ENCODE measurements at regions not wholly inside any gene's neighbourhood (a gene's known extent, or its start where the extent isn't known, plus 50 kb on each side); places are given as distances from the start of the nearest gene placed in this dataset.

DNA sequence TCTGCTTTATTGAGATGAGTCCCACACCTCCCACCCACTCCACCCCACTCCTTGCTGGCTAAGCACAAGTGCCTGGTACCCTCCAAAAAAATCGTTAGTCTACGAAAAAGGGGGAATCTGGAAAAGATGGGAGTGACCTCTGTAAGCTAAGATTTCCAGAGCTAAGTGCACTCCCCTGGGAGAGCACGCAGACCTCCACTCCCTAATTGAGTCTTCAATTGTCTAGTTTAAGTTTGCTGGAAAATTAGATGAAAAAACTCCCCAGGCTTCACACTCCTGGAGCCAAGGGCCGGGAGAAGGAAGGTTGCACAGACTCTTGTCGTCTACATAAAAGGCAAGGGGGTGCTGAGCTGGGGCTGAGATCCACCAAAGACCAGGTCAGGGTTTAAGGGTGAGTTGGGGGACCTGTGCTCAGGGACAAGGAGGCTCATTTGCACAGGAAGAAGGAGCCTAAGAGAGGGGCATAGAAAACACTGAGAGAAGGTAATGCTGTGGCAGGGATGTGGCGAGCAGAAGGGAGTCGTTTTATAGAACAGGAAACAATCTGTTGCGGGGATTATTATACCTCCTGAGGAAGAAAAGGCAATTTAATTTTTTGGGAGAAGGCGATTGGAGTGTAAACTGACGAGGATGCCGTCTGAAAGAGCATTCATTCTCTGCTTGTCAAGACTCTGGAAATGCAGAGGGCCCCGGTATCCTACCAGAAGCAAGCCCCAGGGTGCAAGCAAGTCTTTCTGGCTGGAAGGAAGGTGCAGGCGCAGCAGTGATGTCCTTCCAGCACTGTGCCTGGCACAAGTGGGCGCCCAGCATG is 126.5 kb upstream of the DLG1 start:
- TF ChIP-seq, protein P1, sequence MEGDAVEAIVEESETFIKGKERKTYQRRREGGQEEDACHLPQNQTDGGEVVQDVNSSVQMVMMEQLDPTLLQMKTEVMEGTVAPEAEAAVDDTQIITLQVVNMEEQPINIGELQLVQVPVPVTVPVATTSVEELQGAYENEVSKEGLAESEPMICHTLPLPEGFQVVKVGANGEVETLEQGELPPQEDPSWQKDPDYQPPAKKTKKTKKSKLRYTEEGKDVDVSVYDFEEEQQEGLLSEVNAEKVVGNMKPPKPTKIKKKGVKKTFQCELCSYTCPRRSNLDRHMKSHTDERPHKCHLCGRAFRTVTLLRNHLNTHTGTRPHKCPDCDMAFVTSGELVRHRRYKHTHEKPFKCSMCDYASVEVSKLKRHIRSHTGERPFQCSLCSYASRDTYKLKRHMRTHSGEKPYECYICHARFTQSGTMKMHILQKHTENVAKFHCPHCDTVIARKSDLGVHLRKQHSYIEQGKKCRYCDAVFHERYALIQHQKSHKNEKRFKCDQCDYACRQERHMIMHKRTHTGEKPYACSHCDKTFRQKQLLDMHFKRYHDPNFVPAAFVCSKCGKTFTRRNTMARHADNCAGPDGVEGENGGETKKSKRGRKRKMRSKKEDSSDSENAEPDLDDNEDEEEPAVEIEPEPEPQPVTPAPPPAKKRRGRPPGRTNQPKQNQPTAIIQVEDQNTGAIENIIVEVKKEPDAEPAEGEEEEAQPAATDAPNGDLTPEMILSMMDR (IDR thresholded peaks at IDR 0.05) = no peak
- ATAC-seq (no peak), DNase-seq (no peak)
- H3K4me3 ChIP-seq = no peak overlapping the region
- H3K36me3 ChIP-seq (ENCODE audit: low read depth) = no peaks in the 10 kb centered on the region
- H3K9me3 ChIP-seq = no peaks in the 10 kb centered on the region
- intact Hi-C loops (cut with DNase I, micrococcal nuclease) = no loop called here
- peaks cover 7% of the 10 kb centered on the region for H3K4me1 ChIP-seq (ENCODE audit: low read depth)

DNA sequence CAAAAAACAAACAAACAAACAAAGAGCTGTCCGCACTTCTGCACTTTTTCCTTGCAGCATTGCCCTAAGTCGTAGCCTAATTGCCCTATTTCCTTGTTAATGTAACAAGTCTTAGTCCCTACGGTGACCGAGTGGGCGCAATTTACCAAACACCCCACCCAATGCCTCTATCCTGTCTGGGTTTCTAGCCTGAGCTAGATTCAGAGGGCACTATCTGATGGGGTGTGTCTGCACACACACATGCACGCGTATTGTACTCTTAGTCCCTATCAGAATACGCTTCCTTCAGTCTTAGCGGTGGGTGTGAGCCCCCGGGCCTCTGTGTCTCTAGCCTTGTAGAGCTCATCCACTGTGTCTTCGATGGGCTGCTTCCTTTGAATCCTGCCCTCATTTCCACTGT is 125.9 kb upstream of the DLG1 start:
- Histone ChIP-seq H3K36me3 (ENCODE audit: low read depth) (no peaks in the 10 kb centered on the region), H3K4me1 (ENCODE audit: low read depth) (peaks cover 7% of the 10 kb centered on the region), H3K4me3 (no peak overlapping the region), H3K9me3 (no peaks in the 10 kb centered on the region)
- TF ChIP-seq, protein P1 (IDR thresholded peaks at IDR 0.05) = no peak
- ATAC-seq = no peak
- intact Hi-C loops (cut with DNase I, micrococcal nuclease) = no loop called here
- no peak for DNase-seq

DNA sequence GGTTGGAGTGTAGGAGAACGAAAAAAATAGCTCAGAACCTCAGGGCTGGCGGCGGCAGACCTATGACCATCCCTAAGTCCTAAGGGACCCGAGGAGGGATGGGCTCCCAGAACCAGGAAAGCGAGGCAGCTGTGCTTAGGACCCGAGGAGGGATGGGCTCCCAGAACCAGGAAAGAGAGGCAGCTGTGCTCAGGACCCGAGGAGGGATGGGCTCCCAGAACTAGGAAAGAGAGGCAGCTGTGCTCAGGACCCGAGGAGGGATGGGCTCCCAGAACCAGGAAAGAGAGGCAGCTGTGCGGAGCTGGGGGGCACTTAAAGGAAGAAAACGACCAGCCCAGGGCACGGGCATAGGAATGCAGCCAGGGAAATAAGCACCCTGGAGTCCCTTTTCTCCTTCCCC is 125.0 kb upstream of the DLG1 start:
- peaks cover 2% of the 10 kb centered on the region for H3K4me1 ChIP-seq (ENCODE audit: low read depth)
- TF ChIP-seq, protein P1 (IDR thresholded peaks at IDR 0.05) = no peak
- H3K36me3 ChIP-seq (ENCODE audit: low read depth) = no peaks in the 10 kb centered on the region
- no peaks in the 10 kb centered on the region for H3K9me3 ChIP-seq
- ATAC-seq (no peak), DNase-seq (no peak)
- intact Hi-C loops (cut with DNase I, micrococcal nuclease) = no loop called here
- no peak overlapping the region for H3K4me3 ChIP-seq

DNA sequence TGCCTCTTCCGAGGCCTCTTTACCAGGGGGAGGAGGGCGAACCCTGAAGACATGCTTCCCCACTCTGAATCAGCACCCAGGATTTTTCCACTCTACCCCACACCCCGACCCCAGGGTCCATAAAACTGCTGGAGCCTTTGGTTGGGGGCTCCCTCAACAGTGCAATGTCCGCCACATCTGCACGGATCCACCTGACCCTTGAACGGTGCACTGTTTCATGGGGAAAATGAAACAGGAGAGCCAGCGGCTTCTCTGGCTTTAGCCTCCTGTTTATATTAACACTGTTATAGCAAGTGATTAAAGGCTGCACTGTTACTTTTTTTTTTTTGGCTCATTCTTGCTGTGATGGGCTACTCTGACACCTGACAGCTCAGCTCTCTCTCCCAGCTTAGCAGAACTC is 124.1 kb upstream of the DLG1 start:
- TF ChIP-seq, protein P1 (IDR thresholded peaks at IDR 0.05) = no peak
- no peak for DNase-seq
- Histone ChIP-seq H3K9me3 (no peaks in the 10 kb centered on the region), H3K4me3 (no peak overlapping the region), H3K36me3 (ENCODE audit: low read depth) (no peaks in the 10 kb centered on the region), H3K4me1 (ENCODE audit: low read depth) (peaks cover 4% of the 10 kb centered on the region)
- no peak for ATAC-seq
- intact Hi-C loops (cut with DNase I, micrococcal nuclease) = no loop called here

DNA sequence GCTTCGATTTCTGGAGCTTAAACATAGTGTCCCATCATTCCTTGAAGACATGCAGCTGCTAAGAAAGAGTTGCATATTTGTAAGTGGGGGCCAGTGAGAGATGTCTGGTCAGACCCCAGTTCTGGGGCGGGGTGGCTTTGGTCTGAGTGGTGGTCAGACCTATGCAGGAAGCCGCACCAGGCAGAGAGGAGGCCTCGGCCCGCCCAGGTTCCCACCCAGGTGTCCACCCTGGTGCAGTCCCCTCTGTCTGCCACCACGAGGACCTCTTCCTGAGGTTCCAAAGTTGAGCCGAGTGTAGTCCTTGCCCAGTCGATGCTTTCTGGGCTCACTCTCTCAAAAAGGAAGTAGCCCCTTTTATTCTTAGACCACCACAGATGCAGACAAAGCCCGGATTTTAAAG is 122.6 kb upstream of the DLG1 start:
- no peaks in the 10 kb centered on the region for H3K36me3 ChIP-seq (ENCODE audit: low read depth)
- ATAC-seq = no peak
- peaks cover 6% of the 10 kb centered on the region for H3K4me1 ChIP-seq (ENCODE audit: low read depth)
- no peak overlapping the region for H3K4me3 ChIP-seq
- no peaks in the 10 kb centered on the region for H3K9me3 ChIP-seq
- TF ChIP-seq, protein P1 (IDR thresholded peaks at IDR 0.05) = no peak
- DNase-seq = no peak
- intact Hi-C loops (cut with DNase I, micrococcal nuclease) = no loop called here
